HG03097 (cell line): ENCODE measurements at regions not wholly inside any gene's neighbourhood (a gene's known extent, or its start where the extent isn't known, plus 50 kb on each side); places are given as distances from the start of the nearest gene placed in this dataset.
"Not testable (repeated sequence)": the region's sequence is repeated elsewhere in the genome, so short reads cannot be mapped to it uniquely, and the experiment has no call there.

Experiments used
- ATAC-seq: cut with Tn5 transposase; IDR thresholded peaks from one replicate; pipeline ENCODE4 v1.9.1; 2021; ENCODE audit not compliant: unreplicated experiment, low FRiP score

GRCh38 chr3:162884373-162884772, 1387.8 kb downstream of the OTOL1 start:
- no peak for ATAC-seq

- no peak for ATAC-seq
Observed at GRCh38 chr3:162892921-162893793, 1396.5 kb downstream of the OTOL1 start.

- no peak for ATAC-seq
Observed at GRCh38 chr3:162897291-162897690, 1400.7 kb downstream of the OTOL1 start.

- no peak for ATAC-seq
Observed at GRCh38 chr3:162932503-162932902, 1435.9 kb downstream of the OTOL1 start.

- ATAC-seq = no peak
Observed at GRCh38 chr3:162933656-162934055, 1437.0 kb downstream of the OTOL1 start.

GRCh38 chr3:162936706-162937105, 1440.1 kb downstream of the OTOL1 start:
- no peak for ATAC-seq

- ATAC-seq = no peak
Observed at GRCh38 chr3:162938083-162938482, 1441.5 kb downstream of the OTOL1 start.

- no peak for ATAC-seq
Observed at GRCh38 chr3:162945626-162946025, 1449.0 kb downstream of the OTOL1 start.

- ATAC-seq = no peak
Observed at GRCh38 chr3:162956711-162957110, 1460.1 kb downstream of the OTOL1 start.

- no peak for ATAC-seq
Observed at GRCh38 chr3:162960269-162960668, 1463.7 kb downstream of the OTOL1 start.

GRCh38 chr3:162970292-162970691, 1473.7 kb downstream of the OTOL1 start:
- ATAC-seq = no peak

- ATAC-seq = no peak
Observed at GRCh38 chr3:162971715-162972114, 1475.1 kb downstream of the OTOL1 start.

- no peak for ATAC-seq
Observed at GRCh38 chr3:162973428-162973917, 1476.9 kb downstream of the OTOL1 start.

- ATAC-seq = no peak
Observed at GRCh38 chr3:162978136-162978535, 1481.5 kb downstream of the OTOL1 start.

GRCh38 chr3:162984746-162985145, 1488.1 kb downstream of the OTOL1 start:
- no peak for ATAC-seq

- not testable (repeated sequence) for ATAC-seq
Observed at GRCh38 chr3:162987085-162987794, 1490.6 kb downstream of the OTOL1 start.

- ATAC-seq = no peak
Observed at GRCh38 chr3:162992741-162993140, 1496.1 kb downstream of the OTOL1 start.

- no peak for ATAC-seq
Observed at GRCh38 chr3:162994165-162994564, 1497.6 kb downstream of the OTOL1 start.

- no peak for ATAC-seq
Observed at GRCh38 chr3:162996368-162996767, 1499.8 kb downstream of the OTOL1 start.

GRCh38 chr3:162998205-162998604, 1501.6 kb downstream of the OTOL1 start:
- no peak for ATAC-seq

- ATAC-seq = no peak
Observed at GRCh38 chr3:163011596-163011995, 1515.0 kb downstream of the OTOL1 start.

GRCh38 chr3:163016251-163016650, 1519.6 kb downstream of the OTOL1 start:
- no peak for ATAC-seq
